PFSK-1 (cell line): ENCODE measurements at regions not wholly inside any gene's neighbourhood (a gene's known extent, or its start where the extent isn't known, plus 50 kb on each side); places are given as distances from the start of the nearest gene placed in this dataset.

ENCODE experiments used
- POLR2AphosphoS5 ChIP-seq: IDR thresholded peaks from 2 replicates; pipeline ENCODE4 v1.6.1; 2012; ENCODE audit warnings: low read depth, mild to moderate bottlenecking, control low read depth, low read length, moderate library complexity
- SIN3A ChIP-seq: IDR thresholded peaks from 2 replicates; pipeline ENCODE4 v1.6.1; 2012; ENCODE audit warnings: mild to moderate bottlenecking, low read length, moderate library complexity, borderline replicate concordance; ENCODE audit not compliant: insufficient read depth
- TAF1 ChIP-seq: IDR thresholded peaks from 2 replicates; pipeline ENCODE4 v1.6.1; 2012; ENCODE audit warnings: low read length, control low read depth, borderline replicate concordance; ENCODE audit not compliant: insufficient read depth

DNA sequence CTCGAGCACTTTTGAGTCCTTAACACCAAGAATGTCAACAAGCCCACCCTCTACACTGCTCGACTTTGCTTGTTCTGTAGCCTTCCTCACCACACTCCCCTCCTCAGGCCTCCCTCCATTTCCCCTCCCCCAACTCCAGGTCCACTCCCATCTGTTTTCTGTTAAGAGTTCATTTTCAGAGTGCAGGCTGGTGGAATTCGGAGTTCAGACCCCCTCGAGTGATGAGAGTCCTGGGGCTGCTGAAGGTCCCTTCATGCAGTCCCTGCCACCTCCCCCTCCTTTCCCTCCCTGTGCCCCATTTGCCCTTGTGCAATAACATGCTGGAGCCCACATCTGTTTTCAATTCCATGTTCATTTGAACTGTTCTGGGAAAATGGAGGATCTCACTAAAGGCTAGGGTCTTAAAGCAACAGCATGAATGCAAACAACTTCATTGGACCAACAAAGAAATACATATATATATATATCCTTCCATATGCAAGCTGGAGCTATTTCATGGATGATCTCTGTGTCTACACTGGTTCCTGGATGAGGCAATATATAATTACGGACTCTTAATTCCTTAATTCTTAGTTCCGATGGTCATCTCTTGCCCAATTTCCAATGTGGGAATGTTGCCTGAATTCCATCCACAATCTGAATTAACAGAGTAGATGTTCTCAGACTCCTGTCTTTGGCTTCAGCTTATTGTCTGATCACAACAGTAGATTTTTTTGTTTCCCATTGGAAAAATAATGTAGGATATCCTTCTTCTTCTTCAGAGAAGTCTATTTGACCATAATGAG lies 340.4 kb downstream of the ETS1 start:
- TF ChIP-seq SIN3A = no peak
- 0 out of 2 replicates have a peak, but pooled peaks have one; percentile 26 for TF ChIP-seq TAF1
- 0 out of 2 replicates have a peak, but pooled peaks have one; percentile 43 for TF ChIP-seq POLR2AphosphoS5
